Activated effector memory CD4-positive, alpha-beta T cell treated with anti-CD3 and anti-CD28 coated beads, Interleukin-2, amount 50 U/mL, for 16 hours (primary cell): ENCODE measurements at regions not wholly inside any gene's neighbourhood (a gene's known extent, or its start where the extent isn't known, plus 50 kb on each side); places are given as distances from the start of the nearest gene placed in this dataset.
"Not testable (repeated sequence)": the region's sequence is repeated elsewhere in the genome, so short reads cannot be mapped to it uniquely, and the experiment has no call there.

Source experiments
- DNase-seq: peaks from one replicate; pipeline ENCODE4 v3.0.0-alpha.2; 2020

- DNase-seq, result no peak
These were observed 1584.4 kb upstream of the LRRTM3 start for GRCh38 chr10:65341323-65341925.

DNA sequence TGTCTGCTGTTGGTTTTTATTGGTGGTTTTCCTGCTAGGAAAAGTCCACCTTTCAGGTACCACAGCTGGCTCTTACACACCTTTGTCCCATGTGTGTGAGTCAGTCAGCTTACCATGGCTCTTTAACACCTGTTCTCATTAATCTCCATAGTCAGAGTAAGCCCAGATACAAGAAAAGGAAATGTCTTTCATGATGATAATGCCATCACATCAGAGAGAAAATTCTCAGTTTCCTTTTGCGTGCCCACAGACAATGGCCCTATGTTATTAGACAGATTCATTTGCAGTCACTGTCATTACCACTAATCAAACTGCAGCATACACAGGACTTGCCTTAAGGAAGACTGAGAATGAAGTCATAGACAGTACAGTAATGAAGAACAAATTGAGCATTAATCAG is 1583.6 kb upstream of the LRRTM3 start:
- no peak for DNase-seq

DNA sequence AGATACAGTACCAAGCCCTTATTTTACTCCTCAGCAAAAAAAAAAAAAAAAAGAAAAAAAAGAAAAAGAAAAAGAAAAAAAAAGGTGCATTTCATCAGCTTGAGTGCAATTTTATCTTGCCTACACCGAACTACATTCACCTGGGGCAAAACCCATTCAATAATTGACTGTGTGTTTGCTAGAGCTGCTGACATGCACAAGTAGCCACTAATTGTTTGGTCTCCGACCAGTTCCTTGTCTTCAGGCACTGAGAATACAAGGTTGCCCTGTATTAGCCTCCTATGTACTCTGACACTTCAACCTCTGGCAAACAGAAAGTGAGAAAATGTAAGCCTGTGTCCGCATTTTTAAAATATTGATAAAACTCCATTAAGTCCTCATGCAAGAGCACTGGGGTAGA is 1579.4 kb upstream of the LRRTM3 start:
- DNase-seq, result no peak

DNA sequence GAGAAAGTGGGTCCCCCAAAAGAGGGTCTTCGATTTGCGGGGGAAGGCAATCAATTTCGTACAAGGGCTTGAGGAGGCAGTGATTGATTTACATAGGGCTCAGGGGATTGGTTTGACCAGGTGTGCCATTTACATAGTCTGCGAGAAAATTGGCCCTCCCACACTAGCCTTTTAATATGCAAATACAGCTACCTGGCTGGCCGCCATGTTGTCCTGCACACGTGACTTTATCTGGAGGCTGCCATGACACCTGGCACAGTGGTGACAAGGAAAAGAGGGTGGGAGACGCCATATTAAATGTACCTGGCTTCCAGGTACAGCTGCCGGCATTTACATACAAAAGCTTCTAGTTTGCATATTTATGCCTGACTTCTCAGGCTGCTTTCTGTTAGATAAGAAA is 1577.2 kb upstream of the LRRTM3 start:
- no peak for DNase-seq

DNA sequence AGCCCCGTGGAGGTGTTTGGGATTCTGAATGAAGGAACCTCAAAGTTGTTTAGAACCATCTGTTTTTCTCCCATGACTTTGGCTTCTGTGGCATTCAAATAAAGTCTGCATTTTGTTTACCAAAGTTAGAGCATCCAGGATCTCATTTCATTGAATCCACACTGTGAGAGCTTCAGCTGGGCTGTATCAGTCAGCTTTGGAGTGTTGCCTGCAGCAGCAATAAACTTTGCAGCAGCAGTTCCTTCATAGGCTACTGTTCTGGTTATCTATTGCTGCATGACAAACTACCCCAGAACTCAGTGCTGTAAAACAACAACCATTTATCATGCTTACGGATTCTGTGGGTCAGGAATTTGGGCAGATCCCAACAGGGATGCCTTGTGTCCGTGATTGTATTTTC is 1575.2 kb upstream of the LRRTM3 start:
- no peak for DNase-seq

- DNase-seq, result no peak
These were observed 1570.6 kb upstream of the LRRTM3 start for GRCh38 chr10:65355141-65355680.

- DNase-seq, result no peak
These were observed 1567.3 kb upstream of the LRRTM3 start for GRCh38 chr10:65358565-65358964.

DNA sequence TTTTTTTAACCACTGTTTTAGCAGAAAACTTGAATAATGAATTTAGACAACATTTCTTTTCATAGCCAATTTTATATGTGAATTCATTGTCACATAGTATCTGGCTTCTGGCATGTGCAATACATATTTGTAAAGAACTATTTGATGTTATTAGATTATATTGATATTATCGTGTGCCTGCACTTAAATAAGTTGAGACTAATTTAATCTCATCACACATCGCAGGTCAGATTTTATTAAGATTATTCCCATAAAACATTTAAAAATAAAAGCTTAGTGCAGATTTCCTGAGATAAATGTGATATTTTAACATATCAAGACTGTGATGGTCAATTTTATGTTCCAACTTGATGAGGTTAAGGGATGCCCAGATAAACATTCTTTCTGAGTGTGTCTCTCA is 1565.3 kb upstream of the LRRTM3 start:
- no peak for DNase-seq

DNA sequence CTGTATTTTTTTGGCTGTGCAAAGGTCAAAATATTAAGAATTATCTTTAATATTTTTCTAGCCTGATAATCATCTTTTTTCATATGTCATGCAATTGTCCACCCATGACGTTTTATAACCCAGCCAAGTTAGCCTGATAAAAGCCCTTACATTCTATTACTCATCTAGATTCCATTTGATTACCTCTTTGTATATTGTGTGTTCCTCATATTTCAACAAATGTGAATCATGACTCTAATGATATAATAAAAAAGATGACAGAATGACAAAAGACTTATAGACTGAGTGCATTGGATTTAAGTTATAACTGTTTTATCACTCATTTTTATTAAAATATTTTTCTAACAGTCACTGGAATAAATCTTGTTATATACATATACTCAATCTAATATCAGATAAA is 1560.0 kb upstream of the LRRTM3 start:
- DNase-seq, result no peak

DNA sequence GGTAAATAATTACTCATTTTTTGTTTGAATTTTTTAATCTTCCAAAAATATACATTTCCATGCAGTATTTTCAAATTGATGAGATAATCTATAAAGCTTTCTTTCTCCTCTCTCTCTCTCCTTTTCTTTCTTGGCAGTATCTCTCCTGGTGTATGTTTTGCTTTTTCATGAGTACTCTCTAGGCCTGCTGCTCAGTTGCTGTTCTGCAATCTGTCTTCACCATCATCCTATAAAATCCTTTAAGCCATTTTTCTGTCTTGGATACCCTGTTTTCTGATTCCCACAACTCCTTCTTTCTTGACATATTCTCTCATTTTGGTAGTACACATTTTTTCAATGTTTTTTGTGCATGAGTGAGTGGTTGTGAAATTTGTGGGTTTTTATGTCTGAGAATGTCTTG is 1558.1 kb upstream of the LRRTM3 start:
- DNase-seq, result no peak

DNA sequence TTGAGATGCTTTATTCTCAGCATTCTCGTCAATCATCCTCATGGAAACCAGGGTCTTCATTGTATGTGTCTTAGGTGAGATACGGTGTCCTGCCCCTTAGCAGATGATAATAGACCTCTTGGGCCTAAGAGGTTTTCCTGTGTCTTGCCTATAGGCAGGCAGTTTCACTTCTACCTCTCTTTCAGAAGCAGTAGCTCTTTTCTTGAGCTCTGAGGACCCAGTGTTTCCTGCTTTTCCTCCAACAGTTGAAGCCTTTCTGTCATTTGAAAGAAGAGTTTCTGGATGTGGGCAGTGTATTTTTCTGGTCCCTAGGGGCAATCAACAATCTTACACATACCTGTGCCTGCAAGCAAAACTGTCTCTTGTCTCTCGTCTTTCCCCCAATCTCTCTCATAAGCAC is 1550.3 kb upstream of the LRRTM3 start:
- DNase-seq, result no peak

GRCh38 chr10:65377687-65378086 is 1548.1 kb upstream of the LRRTM3 start:
- DNase-seq, result no peak

DNA sequence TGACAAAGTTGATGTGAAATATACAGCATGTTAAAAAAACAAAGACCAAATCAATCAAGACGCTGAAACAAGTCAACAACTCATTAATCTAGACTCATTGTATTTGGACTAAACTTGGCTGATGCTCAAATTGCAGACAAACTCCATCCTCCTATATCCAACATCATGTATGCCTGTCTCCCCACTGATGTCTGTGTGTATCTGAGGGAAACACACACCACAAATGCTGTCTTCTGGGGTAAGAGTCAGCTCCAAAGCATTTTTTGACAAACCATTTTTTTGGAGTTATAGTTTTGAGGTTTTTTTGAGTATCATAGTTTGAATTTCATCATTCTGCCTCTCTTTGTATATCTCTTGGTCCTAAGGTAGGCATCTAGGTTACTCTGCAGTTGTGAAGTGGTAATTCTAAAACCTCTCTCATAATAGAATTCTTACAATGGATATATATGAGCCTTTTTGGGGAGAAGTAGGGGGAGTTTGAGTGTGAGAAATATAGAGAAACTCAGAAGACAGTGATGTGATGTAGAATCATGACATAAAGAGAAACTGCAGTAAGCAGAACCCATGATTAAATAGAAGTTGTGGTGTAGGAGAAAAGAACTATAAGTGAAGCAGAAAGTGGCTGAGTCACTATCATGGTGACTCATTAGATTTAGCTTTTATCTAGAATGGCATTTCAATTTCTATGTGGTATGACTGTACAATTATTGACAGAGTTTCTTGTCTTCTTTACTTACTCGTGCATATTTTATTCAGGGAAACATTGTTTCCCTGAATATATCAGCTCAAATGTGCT is 1531.1 kb upstream of the LRRTM3 start:
- no peak for DNase-seq

DNA sequence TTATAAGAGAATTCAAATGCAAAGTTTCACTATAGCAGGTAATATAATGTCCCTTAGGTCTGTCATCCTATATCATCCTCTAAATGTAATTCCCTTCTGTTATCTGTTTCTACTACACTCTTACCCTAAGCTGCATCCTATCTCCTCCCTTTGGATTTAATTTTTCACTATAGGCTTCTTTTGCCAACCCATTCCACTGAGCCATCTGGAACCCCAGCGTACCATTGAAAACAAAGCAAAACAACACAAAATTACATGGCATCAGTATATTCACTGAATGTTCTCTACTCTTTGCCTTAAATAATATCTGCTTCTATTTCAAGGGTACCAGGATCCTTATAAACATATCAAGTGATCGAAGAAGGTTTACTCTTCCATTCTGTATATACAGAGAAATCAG is 1530.2 kb upstream of the LRRTM3 start:
- no peak for DNase-seq

DNA sequence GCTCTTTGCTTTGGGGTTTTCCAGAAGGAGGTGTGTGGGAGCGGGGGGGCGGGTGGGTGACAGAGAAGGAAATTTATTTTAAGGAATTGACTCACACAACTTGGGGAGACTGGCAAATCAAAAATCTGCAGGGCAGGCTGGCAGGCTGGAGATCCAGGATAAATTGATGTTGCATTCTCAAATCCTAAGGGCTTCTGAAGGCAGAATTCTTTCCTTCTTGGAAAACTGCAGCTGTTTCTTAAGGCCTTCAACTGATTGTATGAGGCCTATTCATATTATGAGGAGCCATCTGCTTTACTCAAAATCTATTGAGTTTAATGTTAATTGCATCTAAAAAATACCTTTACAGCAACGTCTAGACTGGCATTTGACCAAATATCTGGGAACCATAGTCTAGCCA is 1528.8 kb upstream of the LRRTM3 start:
- no peak for DNase-seq

DNA sequence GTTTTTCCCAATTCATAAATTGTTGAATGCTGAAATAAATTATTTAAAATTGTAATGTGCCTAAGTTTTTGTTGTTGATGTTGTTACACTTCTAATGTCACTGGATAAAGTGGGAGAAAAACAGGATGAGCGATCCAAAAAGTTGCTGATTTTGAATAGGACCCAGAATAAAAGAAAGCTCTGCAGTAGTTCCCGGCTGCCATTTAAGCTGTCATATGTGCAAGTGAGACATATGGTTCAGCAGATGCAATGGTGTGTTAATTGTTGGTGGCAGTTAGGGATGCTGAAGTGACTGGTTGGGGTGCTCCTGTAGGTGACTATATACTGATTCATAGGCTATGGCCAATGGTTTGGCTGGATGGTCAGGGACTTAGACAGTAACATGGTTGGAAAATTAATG is 1517.4 kb upstream of the LRRTM3 start:
- no peak for DNase-seq

GRCh38 chr10:65413001-65413400 is 1512.8 kb upstream of the LRRTM3 start:
- DNase-seq, result no peak

DNA sequence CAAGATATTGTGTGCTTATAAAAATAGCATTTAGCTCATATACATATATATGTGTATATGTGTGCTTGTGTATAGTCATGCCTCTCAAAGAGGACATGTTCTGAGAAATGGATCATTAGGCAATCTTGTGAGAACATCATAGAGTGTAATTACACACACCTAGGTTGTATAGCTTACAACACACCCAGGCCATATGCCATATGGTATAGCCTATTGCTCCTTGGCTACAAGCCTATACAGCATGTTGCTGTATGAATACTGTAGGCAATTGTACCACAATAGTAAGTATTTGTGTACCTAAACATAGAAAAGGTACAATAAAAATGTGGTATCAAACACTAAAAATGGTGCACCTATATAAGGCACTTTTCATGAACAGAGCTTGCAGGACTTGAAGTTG is 1510.5 kb upstream of the LRRTM3 start:
- DNase-seq, result no peak

DNA sequence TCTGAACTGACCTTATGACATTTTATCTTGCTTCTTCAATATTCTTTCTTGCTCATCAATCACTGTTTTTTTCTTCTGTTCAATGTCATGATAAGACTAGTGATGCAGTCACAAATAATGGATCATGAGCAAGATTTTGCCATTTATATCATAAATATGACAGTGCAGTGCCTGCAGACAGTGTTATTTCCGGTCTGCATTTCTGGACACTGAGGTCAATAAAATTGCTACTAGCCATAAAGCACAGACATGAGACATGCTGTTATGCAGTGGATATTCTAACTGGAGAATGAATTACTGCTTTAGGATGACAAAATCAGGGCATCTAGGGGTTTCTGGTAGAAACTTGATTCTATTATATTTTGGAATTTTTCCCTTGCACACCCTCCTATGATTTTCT is 1509.7 kb upstream of the LRRTM3 start:
- no peak for DNase-seq

- no peak for DNase-seq
These were observed 1506.2 kb upstream of the LRRTM3 start for GRCh38 chr10:65419629-65420028.

DNA sequence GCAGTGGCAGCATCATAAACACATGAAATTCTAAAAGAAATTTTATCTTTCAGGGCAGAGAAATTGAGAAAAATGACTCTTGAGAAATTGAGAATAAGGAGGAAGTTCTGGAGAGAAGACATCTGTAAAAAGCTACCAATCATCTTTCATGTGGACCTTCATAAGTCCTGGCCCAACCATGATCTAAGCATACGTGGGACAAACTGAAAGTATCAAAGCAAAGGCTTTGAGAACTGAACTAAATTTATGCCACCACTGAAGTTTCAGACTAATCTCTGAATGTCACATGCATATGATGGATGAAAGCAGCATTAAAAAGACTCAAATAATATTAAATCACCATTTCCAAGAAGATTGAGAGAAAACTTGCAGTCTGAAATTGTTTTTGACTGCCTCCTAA is 1502.8 kb upstream of the LRRTM3 start:
- no peak for DNase-seq

DNA sequence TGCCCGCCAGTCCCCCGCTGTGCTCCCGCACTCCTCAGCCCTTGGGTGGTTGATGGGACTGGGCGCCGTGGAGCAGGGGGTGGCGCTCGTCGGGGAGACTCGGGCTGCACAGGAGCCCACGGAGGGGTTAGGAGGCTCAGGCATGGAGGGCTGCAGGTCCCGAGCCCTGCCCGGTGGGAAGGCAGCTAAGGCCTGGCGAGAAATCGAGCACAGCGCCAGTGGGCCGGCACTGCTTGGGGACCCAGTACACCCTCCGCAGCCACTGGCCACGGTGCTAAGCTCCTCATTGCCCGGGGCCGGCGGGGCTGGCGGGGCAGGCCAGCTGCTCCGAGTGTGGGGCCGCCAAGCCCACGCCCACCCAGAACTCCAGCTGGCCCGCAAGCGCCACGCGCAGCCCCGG is 1496.5 kb upstream of the LRRTM3 start:
- DNase-seq, result not testable (repeated sequence)

- DNase-seq, result no peak
These were observed 1494.9 kb upstream of the LRRTM3 start for GRCh38 chr10:65430979-65431378.

DNA sequence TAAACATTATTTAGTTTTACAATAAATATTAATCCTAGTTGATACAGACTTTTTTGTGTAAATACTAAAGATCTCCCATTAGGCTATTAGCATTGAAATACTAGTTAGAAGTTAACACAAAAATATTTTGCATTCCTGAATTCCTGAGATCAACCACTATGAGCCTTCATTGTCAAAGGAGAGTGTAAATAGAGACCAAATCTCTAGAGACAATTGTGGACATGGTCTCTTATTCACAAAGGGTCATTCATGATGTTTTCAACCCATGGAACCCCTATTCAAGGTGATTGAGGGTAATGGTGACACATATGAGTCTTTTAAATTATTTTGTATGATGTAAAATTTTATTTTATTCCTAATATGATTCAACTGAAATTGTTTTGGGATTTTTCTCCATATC is 1454.8 kb upstream of the LRRTM3 start:
- no peak for DNase-seq

- no peak for DNase-seq
These were observed 1443.0 kb upstream of the LRRTM3 start for GRCh38 chr10:65482848-65483247.
